ENCODE measurements at regions not wholly inside any gene's neighbourhood (a gene's known extent, or its start where the extent isn't known, plus 50 kb on each side); places are given as distances from the start of the nearest gene placed in this dataset.
"Not testable (repeated sequence)": the region's sequence is repeated elsewhere in the genome, so short reads cannot be mapped to it uniquely, and the experiment has no call there.

- 2% methylated on average over 7 of the region's 7 CpGs for WGBS (ENCODE audit: insufficient coverage, low coverage, missing lambda C conversion rate)
- Histone ChIP-seq H3K9me1 (ENCODE audit: control insufficient read depth, insufficient read depth, low read length) (no peaks in the 10 kb centered on the region), H3K36me3 (ENCODE audit: control insufficient read depth, insufficient read depth, low read length) (no peaks in the 10 kb centered on the region), H4K20me1 (replicated peaks; ENCODE audit: control insufficient read depth, insufficient read depth, low read length) (no peaks in the 10 kb centered on the region), H3K79me2 (ENCODE audit: control insufficient read depth, insufficient read depth, low read length) (no peaks in the 10 kb centered on the region), H3K9ac (ENCODE audit: insufficient read depth in 1 of 2, low read depth in 2 of 2, low read length in 2 of 2) (no peak overlapping the region), H3K4me1 (replicated peaks in 1 of 2; ENCODE audit: control insufficient read depth in 2 of 2, insufficient read depth in 2 of 2, low read length in 2 of 2) (no peaks in the 10 kb centered on the region), H3K4me2 (ENCODE audit: insufficient read depth, low read length) (no peak overlapping the region), H3K27ac (ENCODE audit: extremely low read depth, low read depth, low read length) (no peak overlapping the region), H3K27me3 (ENCODE audit: control insufficient read depth in 2 of 2, insufficient read depth in 2 of 2, low read length in 2 of 2) (peaks cover 0 to 10% of the 10 kb centered on the region in 2 experiments; a peak in 3 of 5 replicates), H2AFZ (ENCODE audit: low read depth, low read length) (no peak overlapping the region), H3K9me3 (replicated peaks; ENCODE audit: control insufficient read depth, insufficient read depth, low read depth, low read length) (no peaks in the 10 kb centered on the region), H3K4me3 (no peak overlapping the region)
- ChIA-PET CTCF (ENCODE audit: low intra/inter-chr PET ratio) (no interaction called here), POLR2A (interaction anchor here (1.0 kb wide), 1 partner anchor 12 kb away, joined by 3 read pairs; no protein-coding TSS in a partner anchor)
- intact Hi-C loops (cut with micrococcal nuclease), result no loop called here
- FAIRE-seq, result no peak
- no peak for DNase-seq (ENCODE audit: extremely low read depth in 1 of 4, low spot score in 3 of 4)
- BruUV-seq (replicated peaks), result no TSS peak
- ATAC-seq, result no peak
- TF ChIP-seq, protein P1, sequence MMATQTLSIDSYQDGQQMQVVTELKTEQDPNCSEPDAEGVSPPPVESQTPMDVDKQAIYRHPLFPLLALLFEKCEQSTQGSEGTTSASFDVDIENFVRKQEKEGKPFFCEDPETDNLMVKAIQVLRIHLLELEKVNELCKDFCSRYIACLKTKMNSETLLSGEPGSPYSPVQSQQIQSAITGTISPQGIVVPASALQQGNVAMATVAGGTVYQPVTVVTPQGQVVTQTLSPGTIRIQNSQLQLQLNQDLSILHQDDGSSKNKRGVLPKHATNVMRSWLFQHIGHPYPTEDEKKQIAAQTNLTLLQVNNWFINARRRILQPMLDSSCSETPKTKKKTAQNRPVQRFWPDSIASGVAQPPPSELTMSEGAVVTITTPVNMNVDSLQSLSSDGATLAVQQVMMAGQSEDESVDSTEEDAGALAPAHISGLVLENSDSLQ (IDR thresholded peaks at IDR 0.05), result no peak
- TF ChIP-seq CAMTA2 (CRISPR knock-in tag; conservative IDR thresholded peaks at IDR 0.05) (no peak), RAD51 (IDR thresholded peaks at IDR 0.05; ENCODE audit: borderline replicate concordance, low read depth) (no peak), NR4A1 (CRISPR knock-in tag; IDR thresholded peaks at IDR 0.05) (no peak), NR4A1 (tag; IDR thresholded peaks at IDR 0.05) (no peak), MXI1 (IDR thresholded peaks at IDR 0.05; ENCODE audit: low read depth, low read length) (no peak)
- in situ Hi-C loops (cut with MboI), result no loop called here
Observed at GRCh38 chr16:26987597-26988010, 79.1 kb upstream of the C16orf82 start.

DNA sequence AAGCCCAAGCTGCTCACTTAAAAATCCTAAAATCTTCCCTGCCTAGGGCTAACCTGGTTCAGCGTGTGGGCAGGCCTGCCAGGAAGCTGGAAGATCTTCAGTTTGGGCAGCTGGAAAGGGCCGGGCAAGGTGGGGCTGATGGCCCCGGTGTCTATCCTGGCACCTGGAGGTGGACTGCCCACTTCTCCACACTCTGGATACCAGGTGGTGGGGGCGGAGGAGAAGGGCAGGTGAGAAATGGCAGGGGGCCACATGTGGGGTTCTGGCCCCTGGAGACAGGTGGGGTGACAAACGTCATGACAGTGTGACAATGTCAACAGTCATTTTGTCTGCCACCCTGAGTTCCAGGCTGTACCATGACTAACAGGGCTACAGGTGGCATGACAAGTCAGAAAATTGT lies 78.5 kb upstream of the C16orf82 start:
- in situ Hi-C loops (cut with MboI), result no loop called here
- FAIRE-seq, result no peak
- no TSS peak for BruUV-seq (replicated peaks)

GRCh38 chr16:26990384-26991120 lies 76.2 kb upstream of the C16orf82 start:
- H3K9me3 ChIP-seq (replicated peaks; ENCODE audit: control insufficient read depth, insufficient read depth, low read depth, low read length); H3K4me2 ChIP-seq (ENCODE audit: insufficient read depth, low read length); FAIRE-seq; CTCF ChIA-PET (ENCODE audit: low intra/inter-chr PET ratio); POLR2A ChIA-PET; in situ Hi-C loops (cut with MboI); H3K27ac ChIP-seq (ENCODE audit: extremely low read depth, low read depth, low read length); H3K79me2 ChIP-seq (ENCODE audit: control insufficient read depth, insufficient read depth, low read length); BruUV-seq (replicated peaks); H3K4me1 ChIP-seq (replicated peaks in 1 of 2; ENCODE audit: control insufficient read depth in 2 of 2, insufficient read depth in 2 of 2, low read length in 2 of 2); H3K4me3 ChIP-seq; H3K36me3 ChIP-seq (ENCODE audit: control insufficient read depth, insufficient read depth, low read length); H3K9me1 ChIP-seq (ENCODE audit: control insufficient read depth, insufficient read depth, low read length); DNase-seq (ENCODE audit: extremely low read depth in 1 of 4, low spot score in 3 of 4); H2AFZ ChIP-seq (ENCODE audit: low read depth, low read length); ATAC-seq; H4K20me1 ChIP-seq (replicated peaks; ENCODE audit: control insufficient read depth, insufficient read depth, low read length); H3K9ac ChIP-seq (ENCODE audit: insufficient read depth in 1 of 2, low read depth in 2 of 2, low read length in 2 of 2): not testable (repeated sequence)
- WGBS (ENCODE audit: insufficient coverage, low coverage, missing lambda C conversion rate), result 5% methylated on average over 5 of the region's 5 CpGs
- intact Hi-C loops (cut with micrococcal nuclease), result loop anchor here (10.0 kb wide), 1 partner anchor 64 kb away; no protein-coding TSS in a partner anchor
- peaks cover 0 to 18% of the 10 kb centered on the region in 2 experiments; a peak in 3 of 5 replicates for H3K27me3 ChIP-seq (ENCODE audit: control insufficient read depth in 2 of 2, insufficient read depth in 2 of 2, low read length in 2 of 2)

More for the DNA sequence above, 78.5 kb upstream of the C16orf82 start:
- CTCF ChIA-PET (ENCODE audit: low intra/inter-chr PET ratio), result no interaction called here
- ATAC-seq (no peak), DNase-seq (ENCODE audit: extremely low read depth in 1 of 4, low spot score in 3 of 4) (no peak)
- 3% methylated on average over 5 of the region's 5 CpGs for WGBS (ENCODE audit: insufficient coverage, low coverage, missing lambda C conversion rate)
- Histone ChIP-seq H3K27me3 (ENCODE audit: control insufficient read depth in 2 of 2, insufficient read depth in 2 of 2, low read length in 2 of 2) (peaks cover 0 to 10% of the 10 kb centered on the region in 2 experiments; a peak in 3 of 5 replicates), H2AFZ (ENCODE audit: low read depth, low read length) (no peak overlapping the region), H3K9ac (ENCODE audit: insufficient read depth in 1 of 2, low read depth in 2 of 2, low read length in 2 of 2) (no peak overlapping the region), H3K4me1 (replicated peaks in 1 of 2; ENCODE audit: control insufficient read depth in 2 of 2, insufficient read depth in 2 of 2, low read length in 2 of 2) (no peaks in the 10 kb centered on the region), H3K4me3 (no peak overlapping the region), H3K4me2 (ENCODE audit: insufficient read depth, low read length) (no peak overlapping the region), H4K20me1 (replicated peaks; ENCODE audit: control insufficient read depth, insufficient read depth, low read length) (no peaks in the 10 kb centered on the region), H3K79me2 (ENCODE audit: control insufficient read depth, insufficient read depth, low read length) (no peaks in the 10 kb centered on the region), H3K9me3 (replicated peaks; ENCODE audit: control insufficient read depth, insufficient read depth, low read depth, low read length) (no peaks in the 10 kb centered on the region), H3K36me3 (ENCODE audit: control insufficient read depth, insufficient read depth, low read length) (no peaks in the 10 kb centered on the region), H3K9me1 (ENCODE audit: control insufficient read depth, insufficient read depth, low read length) (no peaks in the 10 kb centered on the region), H3K27ac (ENCODE audit: extremely low read depth, low read depth, low read length) (no peak overlapping the region)
- TF ChIP-seq ZC3H11A (IDR thresholded peaks at IDR 0.05; ENCODE audit: low read depth, low read length), result no peak
- no peak for TF ChIP-seq POLR3G (IDR thresholded peaks at IDR 0.05; ENCODE audit: extremely low read depth, insufficient read length, insufficient replicate concordance)
- POLR2A ChIA-PET, result interaction anchor here (1.0 kb wide), 1 partner anchor 13 kb away, joined by 3 read pairs; no protein-coding TSS in a partner anchor
- intact Hi-C loops (cut with micrococcal nuclease), result no loop called here
